GM23338 (cell line): ENCODE measurements at regions not wholly inside any gene's neighbourhood (a gene's known extent, or its start where the extent isn't known, plus 50 kb on each side); places are given as distances from the start of the nearest gene placed in this dataset.

Source experiments
- ATAC-seq: fragments of 200-7000 bp; cut with Tn5 transposase; 3 replicates; pipeline ENCODE4 v1.9.1; 2020
- DNase-seq: peaks from one replicate; pipeline ENCODE4 v3.0.0-alpha.2; 2015; ENCODE audit warnings: low spot score
- H2AFZ ChIP-seq: fragments of 200-600 bp; sonication (generic); 2 replicates; pipeline ENCODE4 v1.8.0; 2016; ENCODE audit warnings: antibody characterized with exemption, mild to moderate bottlenecking, moderate library complexity
- H3F3A ChIP-seq: fragments of 200-600 bp; sonication (generic); replicated peaks from 2 replicates; pipeline ENCODE4 v1.8.0; 2017; ENCODE audit warnings: antibody characterized with exemption, mixed run types, low read depth
- H3K27ac ChIP-seq: fragments of 200-600 bp; sonication (generic); 2 replicates; pipeline ENCODE4 v1.6.1; 2016; ENCODE audit warnings: low read depth
- H3K27me3 ChIP-seq: fragments of 200-600 bp; sonication (generic); 2 replicates; pipeline ENCODE4 v1.8.0; 2016; ENCODE audit warnings: mild to moderate bottlenecking, mixed run types, moderate library complexity; ENCODE audit not compliant: insufficient read depth
- H3K36me3 ChIP-seq: fragments of 200-600 bp; sonication (generic); 2 replicates; pipeline ENCODE4 v1.8.0; 2016; ENCODE audit warnings: mild to moderate bottlenecking; ENCODE audit not compliant: insufficient read depth
- H3K4me1 ChIP-seq: fragments of 200-600 bp; sonication (generic); 2 replicates; pipeline ENCODE4 v1.8.0; 2016; ENCODE audit warnings: mild to moderate bottlenecking, moderate library complexity; ENCODE audit not compliant: insufficient read depth
- H3K4me2 ChIP-seq: fragments of 200-600 bp; sonication (generic); 2 replicates; pipeline ENCODE4 v1.7.1; 2017; ENCODE audit warnings: mixed run types
- H3K4me3 ChIP-seq: fragments of 200-600 bp; sonication (generic); 2 replicates; pipeline ENCODE4 v1.6.1; 2016; ENCODE audit warnings: mixed run types
- H3K79me2 ChIP-seq: fragments of 200-600 bp; sonication (generic); replicated peaks from 2 replicates; pipeline ENCODE4 v1.8.0; 2017; ENCODE audit warnings: mild to moderate bottlenecking; ENCODE audit not compliant: insufficient read depth
- H3K9me2 ChIP-seq: fragments of 200-600 bp; sonication (generic); 2 replicates; pipeline ENCODE4 v1.8.0; 2017; ENCODE audit not compliant: insufficient read depth
- H4K20me1 ChIP-seq: fragments of 200-600 bp; sonication (generic); replicated peaks from 2 replicates; pipeline ENCODE4 v1.8.0; 2017; ENCODE audit warnings: mild to moderate bottlenecking; ENCODE audit not compliant: insufficient read depth
- H3K27ac Mint-ChIP-seq: 2 replicates; pipeline ENCODE4 v1.8.0; 2020; ENCODE audit warnings: inconsistent platforms, mild to moderate bottlenecking, moderate library complexity, mixed read lengths
- H3K27me3 Mint-ChIP-seq: 3 replicates; pipeline ENCODE4 v1.8.0; 2022; ENCODE audit warnings: low read depth, mild to moderate bottlenecking, moderate library complexity, mixed read lengths, inconsistent platforms; ENCODE audit not compliant: insufficient read depth, poor library complexity
- H3K36me3 Mint-ChIP-seq: 3 replicates; pipeline ENCODE4 v1.8.0; 2021; ENCODE audit warnings: low read depth, mild to moderate bottlenecking, inconsistent platforms, moderate library complexity, mixed read lengths
- H3K4me1 Mint-ChIP-seq: 3 replicates; pipeline ENCODE4 v1.8.0; 2020; ENCODE audit warnings: mild to moderate bottlenecking, inconsistent platforms, mixed read lengths
- H3K4me3 Mint-ChIP-seq: 3 replicates; pipeline ENCODE4 v1.8.0; 2021; ENCODE audit warnings: moderate library complexity, mild to moderate bottlenecking, inconsistent platforms, mixed read lengths
- H3K9me3 Mint-ChIP-seq: 3 replicates; pipeline ENCODE4 v1.8.0; 2020; ENCODE audit warnings: moderate library complexity, mild to moderate bottlenecking, inconsistent platforms, mixed read lengths
- CREB1 ChIP-seq: fragments of 250-450 bp; sonication (Bioruptor Pico); IDR thresholded peaks from 2 replicates; pipeline ENCODE4 v1.5.0; 2020; ENCODE audit warnings: low read depth, mild to moderate bottlenecking, moderate library complexity
- CTCF ChIP-seq, 2 experiments: fragments of 200-600 bp in 1 of 2; sonication (generic) in 1 of 2; conservative IDR thresholded peaks; 2 replicates each; pipeline versions ENCODE4 v1.5.1 to v1.6.1; 2016 to 2017; ENCODE audit warnings: antibody characterized with exemption in 2 of 2, low read depth in 2 of 2, mild to moderate bottlenecking in 2 of 2, moderate library complexity in 1 of 2
- ETS1 ChIP-seq: IDR thresholded peaks from 2 replicates; pipeline ENCODE4 v1.6.1; 2016; ENCODE audit warnings: antibody characterized with exemption
- EZH2 ChIP-seq: fragments of 200-600 bp; sonication (generic); IDR thresholded peaks from one replicate; pipeline ENCODE4 v1.8.0; 2017; ENCODE audit warnings: antibody characterized with exemption, mild to moderate bottlenecking, low read depth; ENCODE audit not compliant: unreplicated experiment
- EZH2phosphoT487 ChIP-seq: fragments of 200-600 bp; sonication (generic); IDR thresholded peaks from one replicate; pipeline ENCODE4 v1.8.1; 2018; ENCODE audit warnings: antibody characterized with exemption; ENCODE audit not compliant: unreplicated experiment
- NANOG ChIP-seq: IDR thresholded peaks from 2 replicates; pipeline ENCODE4 v1.6.1; 2016; ENCODE audit warnings: antibody characterized with exemption, borderline replicate concordance
- POLR2AphosphoS5 ChIP-seq: IDR thresholded peaks from 2 replicates; pipeline ENCODE4 v1.6.1; 2016; ENCODE audit warnings: antibody characterized with exemption, low read depth
- ZNF331 ChIP-seq: fragments of 250-450 bp; sonication (Bioruptor Pico); IDR thresholded peaks from 2 replicates; pipeline ENCODE4 v1.5.0; 2020; ENCODE audit warnings: low read depth, mild to moderate bottlenecking, moderate library complexity

GRCh38 chr2:225293638-225294037, 105.9 kb upstream of the NYAP2 start (continued):
- TF ChIP-seq CTCF (conservative IDR thresholded peaks at IDR 0.05; ENCODE audit: low read depth in 2 of 2) (no peak), EZH2 (no peak)

GRCh38 chr2:225290757-225291400, 108.6 kb upstream of the NYAP2 start:
- no peaks in the 10 kb centered on the region for H3K36me3 ChIP-seq
- H3K4me1 Mint-ChIP-seq = no peaks in the 10 kb centered on the region
- ATAC-seq = no peak

GRCh38 chr2:225289659-225290058, 109.9 kb upstream of the NYAP2 start:
- Histone ChIP-seq H3K4me3 (no peak overlapping the region), H3K27me3 (no peaks in the 10 kb centered on the region), H3K27ac (no peak overlapping the region), H2AFZ (no peak overlapping the region), H3K4me2 (no peak overlapping the region), H3K4me1 (no peaks in the 10 kb centered on the region), H4K20me1 (no peaks in the 10 kb centered on the region), H3K36me3 (no peaks in the 10 kb centered on the region), H3F3A (no peaks in the 10 kb centered on the region), H3K9me2 (peaks cover 7% of the 10 kb centered on the region; the same call in 1 of the 2 replicates), H3K79me2 (no peaks in the 10 kb centered on the region)
- DNase-seq = no peak
- H3K36me3 Mint-ChIP-seq = no peaks in the 10 kb centered on the region
- H3K27ac Mint-ChIP-seq = no peak overlapping the region
- ATAC-seq = no peak
- H3K4me3 Mint-ChIP-seq = no peak overlapping the region
- no peaks in the 10 kb centered on the region; the same call in 2 of the 3 replicates for H3K9me3 Mint-ChIP-seq
- H3K27me3 Mint-ChIP-seq = no peaks in the 10 kb centered on the region
- no peaks in the 10 kb centered on the region for H3K4me1 Mint-ChIP-seq
- TF ChIP-seq POLR2AphosphoS5 (no peak), NANOG (no peak), CREB1 (CRISPR knock-in tag) (no peak), ETS1 (no peak)

More at GRCh38 chr2:225290757-225291400, 108.6 kb upstream of the NYAP2 start:
- no peaks in the 10 kb centered on the region; the same call in 2 of the 3 replicates for H3K9me3 Mint-ChIP-seq
- H3K79me2 ChIP-seq = no peaks in the 10 kb centered on the region
- H3K27ac Mint-ChIP-seq = no peak overlapping the region
- H3K9me2 ChIP-seq = peaks cover 7% of the 10 kb centered on the region; the same call in 1 of the 2 replicates
- H3K27me3 ChIP-seq = no peaks in the 10 kb centered on the region
- H4K20me1 ChIP-seq = no peaks in the 10 kb centered on the region
- no peaks in the 10 kb centered on the region for H3K36me3 Mint-ChIP-seq
- no peaks in the 10 kb centered on the region for H3F3A ChIP-seq
- no peak for DNase-seq
- H3K4me1 ChIP-seq = no peaks in the 10 kb centered on the region
- no peak overlapping the region for H3K4me3 Mint-ChIP-seq
- H3K27ac ChIP-seq = no peak overlapping the region
- H2AFZ ChIP-seq = no peak overlapping the region
- no peaks in the 10 kb centered on the region for H3K27me3 Mint-ChIP-seq
- no peak overlapping the region for H3K4me2 ChIP-seq
- no peak overlapping the region for H3K4me3 ChIP-seq
- TF ChIP-seq CTCF (conservative IDR thresholded peaks at IDR 0.05; ENCODE audit: low read depth in 2 of 2) (no peak), ZNF331 (no peak), EZH2phosphoT487 (no peak)
